NCI-H2171 (cell line): ENCODE measurements at regions not wholly inside any gene's neighbourhood (a gene's known extent, or its start where the extent isn't known, plus 50 kb on each side); places are given as distances from the start of the nearest gene placed in this dataset.
"Not testable (repeated sequence)": the region's sequence is repeated elsewhere in the genome, so short reads cannot be mapped to it uniquely, and the experiment has no call there.

ENCODE experiments used
- DNase-seq: peaks from one replicate; lab custom pipeline; 2025; lab: John Stamatoyannopoulos, UW

- no peak for DNase-seq
Measured at GRCh38 chr21:19993268-19993667, 1004.9 kb upstream of the NCAM2 start.

GRCh38 chr21:19995253-19995652 is 1003.0 kb upstream of the NCAM2 start:
- DNase-seq = no peak

GRCh38 chr21:19998453-19998852 is 999.8 kb upstream of the NCAM2 start:
- no peak for DNase-seq

GRCh38 chr21:19999369-20000272 is 998.6 kb upstream of the NCAM2 start:
- DNase-seq = no peak

- no peak for DNase-seq
Measured at GRCh38 chr21:20004367-20004766, 993.8 kb upstream of the NCAM2 start.

GRCh38 chr21:20010691-20011200 is 987.5 kb upstream of the NCAM2 start:
- no peak for DNase-seq

GRCh38 chr21:20013851-20014250 is 984.4 kb upstream of the NCAM2 start:
- no peak for DNase-seq

GRCh38 chr21:20016435-20017005 is 981.7 kb upstream of the NCAM2 start:
- no peak for DNase-seq

- no peak for DNase-seq
Measured at GRCh38 chr21:20020026-20020425, 978.2 kb upstream of the NCAM2 start.

GRCh38 chr21:20023193-20023592 is 975.0 kb upstream of the NCAM2 start:
- no peak for DNase-seq

- DNase-seq = no peak
Measured at GRCh38 chr21:20024741-20025140, 973.5 kb upstream of the NCAM2 start.

GRCh38 chr21:20026543-20026942 is 971.7 kb upstream of the NCAM2 start:
- no peak for DNase-seq

GRCh38 chr21:20030390-20030789 is 967.8 kb upstream of the NCAM2 start:
- DNase-seq = no peak

GRCh38 chr21:20031807-20032206 is 966.4 kb upstream of the NCAM2 start:
- no peak for DNase-seq

GRCh38 chr21:20040768-20041167 is 957.4 kb upstream of the NCAM2 start:
- no peak for DNase-seq

- no peak for DNase-seq
Measured at GRCh38 chr21:20045197-20045596, 953.0 kb upstream of the NCAM2 start.

GRCh38 chr21:20048130-20048837 is 949.9 kb upstream of the NCAM2 start:
- DNase-seq = not testable (repeated sequence)

- no peak for DNase-seq
Measured at GRCh38 chr21:20083336-20083735, 914.9 kb upstream of the NCAM2 start.

- no peak for DNase-seq
Measured at GRCh38 chr21:20083925-20084324, 914.3 kb upstream of the NCAM2 start.

GRCh38 chr21:20086508-20086907 is 911.7 kb upstream of the NCAM2 start:
- DNase-seq = no peak

- no peak for DNase-seq
Measured at GRCh38 chr21:20106368-20106767, 891.8 kb upstream of the NCAM2 start.

GRCh38 chr21:20108016-20108415 is 890.2 kb upstream of the NCAM2 start:
- no peak for DNase-seq
